HepG2 (cell line): ENCODE measurements at regions not wholly inside any gene's neighbourhood (a gene's known extent, or its start where the extent isn't known, plus 50 kb on each side); places are given as distances from the start of the nearest gene placed in this dataset.

Experiments
- CTCF ChIP-seq: sonication (generic); formaldehyde crosslinking; IDR thresholded peaks from 2 replicates; pipeline ENCODE4 v1.5.0; 2020; ENCODE audit warnings: mild to moderate bottlenecking, missing genetic modification reagents, moderate library complexity
- MAFG ChIP-seq: sonication (generic); formaldehyde crosslinking; IDR thresholded peaks from 2 replicates; pipeline ENCODE4 v1.5.1; 2020; ENCODE audit warnings: mild to moderate bottlenecking, missing genetic modification reagents
- PTBP1 ChIP-seq: fragments of 200-400 bp; formaldehyde crosslinking; IDR thresholded peaks from 2 replicates; pipeline ENCODE4 v1.6.1; 2018; ENCODE audit warnings: low read length, low read depth; ENCODE audit not compliant: poor library complexity, severe bottlenecking
- REPIN1 ChIP-seq: sonication (generic); formaldehyde crosslinking; IDR thresholded peaks from 2 replicates; pipeline ENCODE4 v1.8.0; 2022; ENCODE audit warnings: missing genetic modification reagents, low read depth, mild to moderate bottlenecking, borderline replicate concordance
- ZFP1 ChIP-seq: IDR thresholded peaks from 2 replicates; pipeline ENCODE4 v1.6.1; 2016
- ZNF597 ChIP-seq: sonication (generic); formaldehyde crosslinking; IDR thresholded peaks from 2 replicates; pipeline ENCODE4 v1.5.0; 2020; ENCODE audit warnings: missing genetic modification reagents
- ZNF605 ChIP-seq: sonication (generic); formaldehyde crosslinking; IDR thresholded peaks from 2 replicates; pipeline ENCODE4 v1.8.0; 2022; ENCODE audit warnings: mild to moderate bottlenecking, missing genetic modification reagents

GRCh38 chr9:78954286-78954685, 617.5 kb upstream of the TLE4 start:
- TF ChIP-seq MAFG (CRISPR knock-in tag) (no peak), ZNF605 (CRISPR knock-in tag) (no peak), REPIN1 (no peak), ZNF597 (CRISPR knock-in tag) (no peak), PTBP1 (no peak), CTCF (CRISPR knock-in tag) (no peak), ZFP1 (no peak)
